Astrocyte of the spinal cord (primary cell): ENCODE measurements at regions not wholly inside any gene's neighbourhood (a gene's known extent, or its start where the extent isn't known, plus 50 kb on each side); places are given as distances from the start of the nearest gene placed in this dataset.

Experiments
- DNase-seq: peaks from one replicate; pipeline ENCODE4 v3.0.0; 2011; ENCODE audit warnings: low read depth, low spot score
- H3K4me3 ChIP-seq: 2 replicates; pipeline ENCODE4 v1.5.1; 2011; ENCODE audit warnings: low read depth, mild to moderate bottlenecking, low read length, moderate library complexity
- CTCF ChIP-seq: IDR thresholded peaks from 2 replicates; pipeline ENCODE4 v1.5.1; 2012; ENCODE audit warnings: low read depth, mild to moderate bottlenecking, low read length, inconsistent platforms
- in situ Hi-C: cut with HindIII; loops from 2 replicates; pipeline ENCODE4 v1.10.0; 2017; ENCODE audit warnings: low sequenced_read_pairs

GRCh38 chr7:85412912-85413311 lies 226.1 kb upstream of the SEMA3D start:
- in situ Hi-C loops, result no loop called here
- H3K4me3 ChIP-seq, result no peak overlapping the region
- DNase-seq, result no peak
- no peak for TF ChIP-seq CTCF

GRCh38 chr7:85407391-85407790 lies 220.5 kb upstream of the SEMA3D start:
- H3K4me3 ChIP-seq, result no peak overlapping the region
- no peak for DNase-seq
- in situ Hi-C loops, result no loop called here
- TF ChIP-seq CTCF, result no peak

- H3K4me3 ChIP-seq, result no peak overlapping the region
- DNase-seq, result no peak
- TF ChIP-seq CTCF, result no peak
- in situ Hi-C loops, result no loop called here
Measured at GRCh38 chr7:85405016-85405902, 218.4 kb upstream of the SEMA3D start.

- H3K4me3 ChIP-seq, result no peak overlapping the region
- TF ChIP-seq CTCF, result no peak
- in situ Hi-C loops, result no loop called here
- DNase-seq, result no peak
Measured at GRCh38 chr7:85396676-85397075, 209.8 kb upstream of the SEMA3D start.

- in situ Hi-C loops, result no loop called here
Measured at GRCh38 chr7:85392789-85393188, 205.9 kb upstream of the SEMA3D start.

GRCh38 chr7:85392326-85392725 lies 205.5 kb upstream of the SEMA3D start:
- in situ Hi-C loops, result no loop called here
- no peak for TF ChIP-seq CTCF
- DNase-seq, result no peak
- no peak overlapping the region for H3K4me3 ChIP-seq

More at GRCh38 chr7:85392789-85393188, 205.9 kb upstream of the SEMA3D start:
- H3K4me3 ChIP-seq, result no peak overlapping the region
- DNase-seq, result no peak
- TF ChIP-seq CTCF, result no peak
